Hematopoietic multipotent progenitor cell treated with erythropoietin and hydrocortisone succinate and interleukin-3 and kit ligand, for 6 days (in vitro differentiated cells): ENCODE measurements at regions not wholly inside any gene's neighbourhood (a gene's known extent, or its start where the extent isn't known, plus 50 kb on each side); places are given as distances from the start of the nearest gene placed in this dataset.

ENCODE experiments used
- DNase-seq: peaks from one replicate; pipeline ENCODE4 v3.0.0-alpha.2; 2015

DNA sequence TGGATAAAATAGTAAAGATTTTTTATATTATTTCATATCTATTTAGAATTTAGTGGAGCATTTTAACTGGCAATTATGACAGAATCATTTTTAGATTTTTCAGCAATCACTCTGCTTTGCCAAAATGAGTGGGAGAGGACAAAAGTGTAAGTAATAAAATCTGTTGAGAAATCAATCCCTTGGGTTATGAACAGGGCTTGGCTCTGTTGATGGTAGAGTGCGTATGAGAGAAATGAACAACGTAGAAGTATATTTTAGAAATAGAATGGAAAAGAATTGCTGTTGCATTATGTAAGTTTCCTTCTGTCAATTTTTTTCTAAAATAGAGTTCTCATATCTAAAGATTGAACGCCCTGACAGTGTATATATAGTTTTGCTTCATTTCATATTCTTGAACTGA is 154.1 kb upstream of the PRDM9 start:
- DNase-seq: no peak

GRCh38 chr5:23352446-23352845 is 155.0 kb upstream of the PRDM9 start:
- no peak for DNase-seq

DNA sequence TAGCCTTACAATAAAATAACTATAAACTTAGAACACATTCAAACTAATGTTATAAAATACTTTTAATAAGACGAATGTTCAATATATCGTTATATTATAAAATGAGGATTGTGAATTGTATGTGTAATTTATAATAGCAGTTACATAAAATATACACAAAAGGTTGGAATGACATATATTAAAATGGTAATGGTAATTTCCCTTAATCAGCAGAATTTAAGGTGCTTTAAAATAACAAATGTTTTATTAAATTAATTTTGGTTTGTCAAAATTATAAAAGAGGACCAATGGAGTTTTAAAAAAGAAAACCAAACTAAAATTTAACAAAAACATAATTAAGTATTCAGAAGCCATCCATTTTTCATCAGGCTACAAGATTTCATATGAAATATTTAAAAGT is 164.3 kb upstream of the PRDM9 start:
- no peak for DNase-seq

GRCh38 chr5:23332650-23333251 is 174.7 kb upstream of the PRDM9 start:
- DNase-seq: peak; percentile 16

DNA sequence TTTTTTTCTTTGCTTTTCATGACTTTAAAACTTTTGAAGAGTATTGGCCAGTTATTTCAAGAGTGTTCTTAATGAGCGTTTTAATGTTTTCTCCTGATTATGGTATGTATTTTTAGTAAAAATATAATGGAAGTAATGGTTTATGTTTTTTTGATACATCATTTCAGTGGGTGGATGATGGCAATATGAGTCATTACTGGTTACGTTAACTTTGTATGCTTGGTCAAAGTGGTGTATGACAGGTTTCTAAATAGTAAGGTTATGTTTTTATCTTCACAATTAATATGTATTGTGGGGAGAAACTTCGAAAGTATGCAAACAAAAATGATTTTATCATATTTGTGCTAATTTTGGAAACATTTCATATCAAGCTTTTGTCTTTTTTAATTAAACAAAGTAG is 176.7 kb upstream of the PRDM9 start:
- DNase-seq: no peak

DNA sequence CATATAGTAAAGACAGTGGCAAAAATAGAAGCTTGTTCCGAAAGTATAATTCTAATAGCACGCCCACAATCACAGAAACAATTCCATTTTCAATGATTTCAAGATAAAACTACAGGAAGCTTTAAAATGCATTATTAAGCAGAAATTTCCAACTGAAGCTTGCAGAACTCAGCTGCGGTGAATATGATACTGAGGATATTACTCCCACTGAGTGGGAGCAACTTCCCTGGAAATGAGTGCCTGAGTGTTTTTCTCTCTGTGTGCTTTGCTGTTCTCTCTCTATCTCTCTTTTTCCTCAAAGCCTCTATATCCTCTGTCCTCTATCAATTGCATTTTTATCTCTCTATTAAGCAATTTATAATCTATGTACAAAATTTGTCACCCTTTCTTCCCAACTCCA is 187.5 kb upstream of the PRDM9 start:
- DNase-seq: no peak

DNA sequence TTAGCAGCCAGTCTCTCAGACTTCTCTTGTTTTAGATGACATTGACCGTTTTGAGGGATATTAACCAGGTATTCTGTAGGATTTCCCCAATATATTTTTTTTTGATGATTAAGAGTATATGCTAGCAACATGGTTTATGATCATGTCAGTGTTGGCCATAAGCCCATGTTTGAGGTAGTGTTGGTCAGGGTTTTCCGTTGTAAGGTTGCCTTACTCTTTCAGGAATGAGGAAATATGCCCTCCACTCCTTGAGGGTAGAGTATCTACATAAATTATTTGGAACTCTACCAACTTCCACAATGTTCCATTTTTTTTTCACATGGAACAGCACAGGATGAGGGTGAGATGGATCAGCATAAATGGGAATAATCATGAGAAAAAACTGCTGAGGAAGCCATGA is 188.4 kb upstream of the PRDM9 start:
- no peak for DNase-seq

DNA sequence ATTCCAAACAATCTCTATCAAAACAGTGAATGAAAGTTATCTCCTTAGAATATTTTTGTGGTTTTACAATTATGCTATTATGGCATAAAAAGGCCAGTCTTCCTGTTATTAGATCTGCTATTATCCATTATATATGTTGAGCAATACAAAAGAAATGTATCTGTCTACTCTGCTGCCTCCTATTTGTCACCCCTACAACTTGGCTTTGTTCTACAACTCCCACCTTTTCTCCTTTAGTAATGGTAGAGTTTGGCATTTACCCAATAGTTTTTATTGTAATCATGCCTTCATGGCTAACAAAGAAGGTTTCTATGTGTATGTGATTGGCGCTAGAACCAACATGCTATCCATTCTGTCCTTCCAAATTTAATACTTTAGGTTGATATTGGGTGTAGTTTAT is 189.2 kb upstream of the PRDM9 start:
- DNase-seq: no peak

DNA sequence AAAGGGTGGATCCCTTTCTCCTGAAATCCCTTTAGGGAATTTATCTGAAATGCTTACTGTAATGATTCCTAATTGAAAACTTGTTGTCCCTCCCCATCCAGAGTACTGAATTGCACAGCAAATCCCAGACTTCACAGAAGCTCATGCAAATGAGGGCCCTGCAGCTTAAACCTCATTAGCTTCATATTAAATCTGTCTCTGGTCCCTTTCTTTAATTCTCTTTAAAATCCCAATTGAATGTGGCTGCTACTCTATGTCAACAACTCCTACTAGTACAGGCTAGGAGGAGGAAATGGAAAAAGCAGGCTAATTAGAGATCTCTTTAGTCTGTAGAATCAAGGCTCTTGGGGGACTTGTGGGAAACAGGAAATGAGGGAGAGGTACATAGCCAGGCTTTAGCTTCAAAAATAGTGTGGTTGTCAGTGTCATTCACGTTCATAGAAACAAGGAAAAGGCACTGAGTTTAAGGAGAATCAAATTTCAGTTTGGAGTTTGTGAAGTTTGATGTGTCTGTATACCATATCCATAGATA is 191.3 kb upstream of the PRDM9 start:
- no peak for DNase-seq

DNA sequence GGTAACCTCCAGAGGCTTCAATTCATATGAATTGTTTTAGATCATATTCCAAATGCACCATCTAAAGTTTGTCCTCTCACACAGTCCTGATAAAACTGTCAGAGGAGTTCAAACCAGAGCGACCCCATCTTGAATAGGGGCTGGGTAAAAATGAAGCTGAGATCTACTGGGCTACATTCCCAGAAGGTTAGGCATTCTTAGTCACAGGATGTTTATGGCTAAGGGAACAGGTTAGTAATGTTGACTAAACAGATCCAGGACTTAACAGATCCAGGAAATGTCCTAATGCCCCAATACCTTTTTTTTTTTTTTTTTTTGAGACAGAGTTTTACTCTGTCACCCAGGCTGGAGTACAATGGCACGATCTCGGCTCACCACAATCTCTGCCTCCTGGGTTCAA is 192.6 kb upstream of the PRDM9 start:
- no peak for DNase-seq

GRCh38 chr5:23305055-23305454 is 202.4 kb upstream of the PRDM9 start:
- DNase-seq: no peak

GRCh38 chr5:23303836-23304235 is 203.6 kb upstream of the PRDM9 start:
- no peak for DNase-seq

DNA sequence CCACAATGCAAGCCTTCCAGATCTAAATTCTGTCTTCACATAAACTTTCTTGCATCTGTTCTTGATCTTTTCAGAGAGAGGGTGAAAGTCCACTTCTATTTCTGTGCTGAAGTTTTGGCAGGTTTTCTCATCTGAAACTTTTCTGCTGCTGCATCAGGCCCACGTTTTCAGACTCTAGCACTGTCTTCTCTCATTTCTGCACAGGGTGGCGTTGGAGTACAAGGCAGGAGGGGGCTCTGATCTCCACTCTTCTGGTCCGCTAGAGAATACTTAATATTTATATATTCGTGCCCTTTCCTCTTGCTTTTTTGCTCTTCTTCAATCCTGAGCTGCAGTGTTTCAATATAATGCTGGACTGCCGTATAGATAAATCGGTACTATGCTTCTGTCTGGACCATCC is 204.0 kb upstream of the PRDM9 start:
- no peak for DNase-seq

GRCh38 chr5:23302438-23302837 is 205.0 kb upstream of the PRDM9 start:
- DNase-seq: no peak

GRCh38 chr5:23289162-23289561 is 218.2 kb upstream of the PRDM9 start:
- DNase-seq: no peak

- DNase-seq: no peak
Measured at GRCh38 chr5:23284656-23285055, 222.8 kb upstream of the PRDM9 start.

GRCh38 chr5:23274171-23274570 is 233.2 kb upstream of the PRDM9 start:
- no peak for DNase-seq

- no peak for DNase-seq
Measured at GRCh38 chr5:23269981-23270380, 237.4 kb upstream of the PRDM9 start.

GRCh38 chr5:23268136-23268535 is 239.3 kb upstream of the PRDM9 start:
- no peak for DNase-seq

DNA sequence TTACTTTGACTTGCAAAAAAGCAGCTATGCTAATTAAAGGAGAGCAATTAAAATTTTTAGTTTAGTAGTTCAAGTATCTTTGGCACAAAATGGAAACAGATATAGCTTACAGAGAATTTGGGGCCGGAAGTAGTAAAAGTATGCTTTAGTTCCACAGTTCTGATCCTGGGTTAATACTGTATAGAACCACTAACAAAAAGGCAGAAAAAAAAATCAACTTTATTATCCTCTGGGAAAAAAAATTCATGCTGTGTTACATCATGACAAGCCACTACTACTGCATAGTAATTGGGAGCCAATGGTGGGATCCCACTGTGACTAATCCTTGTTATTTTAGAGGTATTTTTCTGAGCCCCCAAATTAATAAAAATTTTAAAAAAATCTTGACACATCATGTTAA is 246.8 kb upstream of the PRDM9 start:
- no peak for DNase-seq

GRCh38 chr5:23257656-23258055 is 249.8 kb upstream of the PRDM9 start:
- DNase-seq: no peak

- DNase-seq: no peak
Measured at GRCh38 chr5:23253621-23254198, 253.7 kb upstream of the PRDM9 start.

GRCh38 chr5:23242891-23243290 is 264.5 kb upstream of the PRDM9 start:
- DNase-seq: no peak

DNA sequence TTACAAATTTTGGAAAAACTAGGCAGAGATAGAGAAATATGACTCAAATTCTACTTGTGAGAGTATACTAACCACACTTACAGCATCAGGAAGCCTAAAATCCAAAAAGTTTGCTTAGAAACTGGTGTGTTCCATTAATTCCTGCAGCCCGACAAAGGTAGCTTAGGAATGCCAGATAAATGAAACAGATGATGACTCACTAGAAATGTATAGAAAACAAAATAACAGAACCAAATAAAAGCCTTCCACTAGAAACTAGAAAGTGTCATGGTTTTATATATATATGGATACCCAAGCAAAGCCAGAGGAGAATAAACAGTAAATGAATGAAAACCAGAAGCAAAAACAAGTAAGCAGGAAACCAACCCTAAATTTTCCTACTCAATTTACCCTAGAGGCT is 272.2 kb upstream of the PRDM9 start:
- no peak for DNase-seq

- DNase-seq: no peak
Measured at GRCh38 chr5:23234197-23234596, 273.2 kb upstream of the PRDM9 start.
